ENCODE measurements at regions not wholly inside any gene's neighbourhood (a gene's known extent, or its start where the extent isn't known, plus 50 kb on each side); places are given as distances from the start of the nearest gene placed in this dataset.
"Not testable (repeated sequence)": the region's sequence is repeated elsewhere in the genome, so short reads cannot be mapped to it uniquely, and the experiment has no call there.

- not testable (repeated sequence) for TF ChIP-seq EZH2phosphoT487 (IDR thresholded peaks at IDR 0.05; ENCODE audit: borderline replicate concordance, low read depth, low read length); CTCF (conservative IDR thresholded peaks at IDR 0.05; ENCODE audit: low read length)
These were observed 71.9 kb upstream of the KCNAB1 start for GRCh38 chr3:156048483-156048882.

All from OCI-LY7 (cell line).